ENCODE measurements at regions not wholly inside any gene's neighbourhood (a gene's known extent, or its start where the extent isn't known, plus 50 kb on each side); places are given as distances from the start of the nearest gene placed in this dataset.
A peak's percentile ranks its signal among the peaks of the same experiment; 100 is the strongest.

DNA sequence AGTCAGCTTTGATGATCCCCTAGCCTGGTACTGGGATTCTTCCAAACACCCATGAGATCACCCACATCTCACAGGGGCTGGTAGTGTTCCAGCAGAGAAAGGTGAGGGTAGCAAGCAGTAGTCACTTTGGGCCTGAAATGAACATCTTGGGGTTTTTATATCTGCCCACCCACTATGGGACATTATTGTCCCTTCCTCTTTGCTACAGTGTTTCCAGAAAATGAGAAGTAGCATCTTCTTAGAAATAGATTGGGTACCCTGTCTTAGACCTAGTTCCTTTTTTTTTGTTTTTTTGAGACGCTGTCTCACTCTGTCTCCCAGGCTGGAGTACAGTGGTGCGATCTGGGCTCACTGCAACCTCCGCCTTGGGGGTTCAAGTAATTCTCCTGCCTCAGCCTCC lies 249.2 kb upstream of the ANKRD55 start:
- Mint-ChIP-seq H3K4me1 (peaks cover 35% of the 10 kb centered on the region), H3K36me3 (no peaks in the 10 kb centered on the region), H3K9me3 (no peaks in the 10 kb centered on the region), H3K27me3 (no peaks in the 10 kb centered on the region), H3K4me3 (peak overlapping the region; percentile 89), H3K27ac (peak overlapping the region; percentile 62)

- Mint-ChIP-seq H3K36me3 (no peaks in the 10 kb centered on the region), H3K27ac (peak overlapping the region; percentile 87), H3K9me3 (no peaks in the 10 kb centered on the region), H3K4me3 (peak overlapping the region; percentile 89), H3K4me1 (peaks cover 41% of the 10 kb centered on the region), H3K27me3 (no peaks in the 10 kb centered on the region)
Observed at GRCh38 chr5:56481428-56482357, 248.6 kb upstream of the ANKRD55 start.

DNA sequence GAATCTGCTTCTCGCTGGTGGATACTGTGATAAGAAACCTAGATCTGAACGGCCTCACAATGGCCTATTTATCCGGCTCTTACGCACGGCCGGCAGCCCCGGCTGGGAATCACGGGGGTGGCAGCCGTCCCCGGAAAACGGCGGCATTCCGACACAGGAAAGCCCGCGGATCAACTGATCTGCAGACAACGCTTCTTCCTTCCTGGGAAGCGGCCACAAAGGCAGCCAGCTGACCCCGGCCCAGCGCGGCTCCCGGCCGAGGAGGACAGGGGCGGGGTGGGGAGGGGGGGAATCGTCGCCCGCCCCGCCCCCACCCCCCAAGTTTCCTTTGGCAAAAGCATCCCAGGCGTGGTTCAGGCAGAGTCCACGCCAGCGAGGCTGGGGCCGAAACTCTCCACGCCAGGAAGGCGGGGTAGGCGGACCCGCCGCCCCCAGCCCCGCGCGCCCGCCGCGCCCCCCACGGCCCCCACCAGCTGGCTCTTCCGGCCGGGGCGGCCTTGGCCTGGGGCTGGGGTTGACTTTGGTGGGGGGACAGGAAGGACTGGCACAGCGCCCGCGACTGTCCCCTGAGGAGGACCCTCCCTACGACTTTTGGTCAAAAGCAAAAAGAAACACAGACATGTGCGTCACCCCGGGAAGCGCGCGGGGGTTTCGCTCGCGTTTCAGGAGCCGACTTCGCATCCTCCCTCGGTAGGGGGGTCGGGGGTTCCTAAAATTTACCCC lies 247.7 kb upstream of the ANKRD55 start:
- Mint-ChIP-seq H3K27ac (peak overlapping the region; percentile 96), H3K9me3 (no peaks in the 10 kb centered on the region), H3K27me3 (no peaks in the 10 kb centered on the region), H3K4me1 (peaks cover 48% of the 10 kb centered on the region), H3K36me3 (no peaks in the 10 kb centered on the region), H3K4me3 (peak overlapping the region; percentile 89)

GRCh38 chr5:56480078-56480704 lies 247.1 kb upstream of the ANKRD55 start:
- no peaks in the 10 kb centered on the region for H3K27me3 Mint-ChIP-seq

GRCh38 chr5:56479696-56480077 lies 246.6 kb upstream of the ANKRD55 start:
- H3K36me3 Mint-ChIP-seq = no peaks in the 10 kb centered on the region
- H3K27ac Mint-ChIP-seq = peak overlapping the region; percentile 96
- peak overlapping the region; percentile 85 for H3K4me3 Mint-ChIP-seq
- no peaks in the 10 kb centered on the region for H3K9me3 Mint-ChIP-seq
- no peaks in the 10 kb centered on the region for H3K27me3 Mint-ChIP-seq
- H3K4me1 Mint-ChIP-seq = peaks cover 49% of the 10 kb centered on the region

More at GRCh38 chr5:56480078-56480704, 247.1 kb upstream of the ANKRD55 start:
- Mint-ChIP-seq H3K4me1 (peaks cover 49% of the 10 kb centered on the region), H3K27ac (peak overlapping the region; percentile 96), H3K36me3 (no peaks in the 10 kb centered on the region), H3K9me3 (no peaks in the 10 kb centered on the region), H3K4me3 (peak overlapping the region; percentile 85)

DNA sequence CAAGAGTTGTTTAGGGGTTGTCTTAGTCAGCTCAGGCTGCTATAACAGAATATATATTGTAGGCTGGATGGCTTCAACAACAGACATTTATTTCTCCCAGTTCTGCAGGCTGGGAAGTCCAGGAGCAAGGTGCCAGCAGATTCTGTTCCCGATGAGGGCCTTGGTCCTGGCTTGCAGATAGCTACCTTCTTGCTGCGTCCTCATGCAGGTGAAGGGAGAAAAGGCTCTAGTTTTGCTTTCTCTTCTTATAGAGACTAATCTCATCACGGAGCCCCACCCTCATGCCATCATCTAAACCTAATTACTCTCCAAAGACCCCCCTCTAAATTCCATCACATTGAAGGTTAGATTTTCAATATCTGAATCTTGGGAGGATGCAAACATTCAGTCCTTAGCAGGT lies 246.0 kb upstream of the ANKRD55 start:
- Mint-ChIP-seq H3K9me3 (no peaks in the 10 kb centered on the region), H3K4me1 (peaks cover 49% of the 10 kb centered on the region), H3K27me3 (no peaks in the 10 kb centered on the region), H3K36me3 (no peaks in the 10 kb centered on the region), H3K4me3 (peak overlapping the region; percentile 85), H3K27ac (no peak overlapping the region)

GRCh38 chr5:56478062-56478461 lies 244.9 kb upstream of the ANKRD55 start:
- peaks cover 49% of the 10 kb centered on the region for H3K4me1 Mint-ChIP-seq

DNA sequence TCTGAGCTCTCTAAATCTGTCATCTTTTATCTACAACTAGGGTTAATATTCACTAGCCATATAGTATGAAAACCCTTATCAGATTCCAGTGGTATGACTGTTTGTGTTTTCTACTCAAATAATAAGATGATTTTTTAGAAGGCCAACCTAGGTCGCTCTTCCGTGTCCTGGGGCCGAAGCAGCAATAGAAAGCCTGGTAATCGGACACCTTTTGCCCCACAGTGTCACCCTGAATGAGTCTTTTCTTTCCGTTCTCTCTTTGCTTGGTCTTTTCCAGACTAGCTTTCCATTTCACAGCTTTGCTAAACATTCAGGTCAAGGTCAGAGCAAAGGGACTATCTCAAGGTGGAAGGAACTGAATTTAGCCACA lies 243.3 kb upstream of the ANKRD55 start:
- Mint-ChIP-seq H3K4me3 (no peak overlapping the region), H3K27ac (no peak overlapping the region), H3K36me3 (no peaks in the 10 kb centered on the region), H3K4me1 (peaks cover 41% of the 10 kb centered on the region), H3K27me3 (no peaks in the 10 kb centered on the region), H3K9me3 (no peaks in the 10 kb centered on the region)

More at GRCh38 chr5:56478062-56478461, 244.9 kb upstream of the ANKRD55 start:
- H3K9me3 Mint-ChIP-seq = no peaks in the 10 kb centered on the region
- no peaks in the 10 kb centered on the region for H3K36me3 Mint-ChIP-seq
- H3K4me3 Mint-ChIP-seq = no peak overlapping the region
- no peaks in the 10 kb centered on the region for H3K27me3 Mint-ChIP-seq
- no peak overlapping the region for H3K27ac Mint-ChIP-seq

GRCh38 chr5:56475689-56476486 lies 242.8 kb upstream of the ANKRD55 start:
- no peak overlapping the region for H3K27ac Mint-ChIP-seq
- H3K4me1 Mint-ChIP-seq = peaks cover 39% of the 10 kb centered on the region
- H3K4me3 Mint-ChIP-seq = no peak overlapping the region
- H3K9me3 Mint-ChIP-seq = no peaks in the 10 kb centered on the region
- H3K27me3 Mint-ChIP-seq = no peaks in the 10 kb centered on the region
- H3K36me3 Mint-ChIP-seq = no peaks in the 10 kb centered on the region

GRCh38 chr5:56471707-56472106 lies 238.6 kb upstream of the ANKRD55 start:
- H3K27ac Mint-ChIP-seq = no peak overlapping the region
- H3K36me3 Mint-ChIP-seq = no peaks in the 10 kb centered on the region
- no peak overlapping the region for H3K4me3 Mint-ChIP-seq
- H3K9me3 Mint-ChIP-seq = no peaks in the 10 kb centered on the region
- peaks cover 7% of the 10 kb centered on the region for H3K4me1 Mint-ChIP-seq
- H3K27me3 Mint-ChIP-seq = no peaks in the 10 kb centered on the region

GRCh38 chr5:56470007-56470406 lies 236.9 kb upstream of the ANKRD55 start:
- Mint-ChIP-seq H3K4me3 (no peak overlapping the region), H3K9me3 (no peaks in the 10 kb centered on the region), H3K27me3 (no peaks in the 10 kb centered on the region), H3K36me3 (no peaks in the 10 kb centered on the region), H3K4me1 (peaks cover 3% of the 10 kb centered on the region), H3K27ac (no peak overlapping the region)

- Mint-ChIP-seq H3K27ac (no peak overlapping the region), H3K4me1 (peaks cover 3% of the 10 kb centered on the region), H3K36me3 (no peaks in the 10 kb centered on the region), H3K4me3 (no peak overlapping the region), H3K27me3 (no peaks in the 10 kb centered on the region), H3K9me3 (no peaks in the 10 kb centered on the region)
Observed at GRCh38 chr5:56468277-56468676, 235.1 kb upstream of the ANKRD55 start.

DNA sequence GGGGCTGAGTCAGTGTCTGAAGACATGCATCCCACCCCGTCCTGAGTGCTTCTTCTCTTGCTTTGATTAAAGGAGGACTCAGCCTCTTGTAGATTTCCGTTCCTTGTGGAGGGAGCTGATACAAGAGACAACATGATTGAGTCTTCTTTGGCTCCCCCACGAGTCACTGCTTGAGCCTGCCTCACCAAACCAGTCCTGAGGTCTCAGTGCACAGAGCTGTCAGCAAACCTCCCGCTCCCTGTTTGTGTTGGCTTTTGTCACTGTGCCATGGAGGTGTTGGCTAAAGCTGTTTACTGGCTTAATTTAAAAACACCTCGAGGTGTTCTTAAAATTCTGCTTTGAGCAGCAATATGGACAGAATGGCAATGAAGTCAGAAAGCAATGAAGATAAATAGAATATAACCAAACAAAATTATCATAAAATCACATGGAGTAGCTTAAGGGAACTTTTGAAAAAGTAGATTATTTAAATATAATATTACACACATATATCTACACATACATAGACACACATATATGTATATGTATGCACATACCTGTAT lies 234.1 kb upstream of the ANKRD55 start:
- no peaks in the 10 kb centered on the region for H3K9me3 Mint-ChIP-seq
- H3K27me3 Mint-ChIP-seq = no peaks in the 10 kb centered on the region
- peaks cover 3% of the 10 kb centered on the region for H3K4me1 Mint-ChIP-seq
- H3K4me3 Mint-ChIP-seq = no peak overlapping the region
- no peak overlapping the region for H3K27ac Mint-ChIP-seq
- no peaks in the 10 kb centered on the region for H3K36me3 Mint-ChIP-seq

- H3K27me3 Mint-ChIP-seq = no peaks in the 10 kb centered on the region
- H3K27ac Mint-ChIP-seq = no peak overlapping the region
- H3K36me3 Mint-ChIP-seq = no peaks in the 10 kb centered on the region
- H3K9me3 Mint-ChIP-seq = no peaks in the 10 kb centered on the region
- H3K4me1 Mint-ChIP-seq = peaks cover 3% of the 10 kb centered on the region
- H3K4me3 Mint-ChIP-seq = no peak overlapping the region
Observed at GRCh38 chr5:56466136-56466816, 233.1 kb upstream of the ANKRD55 start.

Measured in activated naive CD4-positive, alpha-beta T cell treated with anti-CD3 and anti-CD28 coated beads, Interleukin-2, amount 50 U/mL, for 24 hours (primary cell).